HCT116 (cell line): ENCODE measurements at regions not wholly inside any gene's neighbourhood (a gene's known extent, or its start where the extent isn't known, plus 50 kb on each side); places are given as distances from the start of the nearest gene placed in this dataset.

Experiments
- EGR1 ChIP-seq: IDR thresholded peaks from 2 replicates; pipeline ENCODE4 v1.6.1; 2012; ENCODE audit warnings: low read depth
- ELF1 ChIP-seq: IDR thresholded peaks from 2 replicates; pipeline ENCODE4 v1.6.1; 2012; ENCODE audit warnings: low read depth, borderline replicate concordance
- POLR2A ChIP-seq: IDR thresholded peaks from 2 replicates; pipeline ENCODE4 v1.7.0; 2011; ENCODE audit warnings: borderline replicate concordance; ENCODE audit not compliant: insufficient read depth, insufficient read length; ENCODE audit errors: extremely low read depth
- POLR2AphosphoS5 ChIP-seq: IDR thresholded peaks from 2 replicates; pipeline ENCODE4 v1.6.1; 2011; ENCODE audit warnings: mild to moderate bottlenecking, low read depth, low read length, moderate library complexity
- SRF ChIP-seq: IDR thresholded peaks from 2 replicates; pipeline ENCODE4 v1.6.1; 2012; ENCODE audit warnings: low read depth
- YY1 ChIP-seq: IDR thresholded peaks from 2 replicates; pipeline ENCODE4 v1.6.1; 2011; ENCODE audit warnings: low read length, low read depth, moderate library complexity, mild to moderate bottlenecking; ENCODE audit not compliant: insufficient replicate concordance; ENCODE audit errors: extremely low read depth
- ZNF274 ChIP-seq: fragments of 200-500 bp; sonication (Bioruptor generic); IDR thresholded peaks from 2 replicates; pipeline ENCODE4 v1.6.1; 2014; ENCODE audit warnings: mild to moderate bottlenecking, low read depth, low read length, inconsistent platforms
- TF ChIP-seq, protein P1 (sequence below), 3 experiments: fragments of 200-600 bp in 1 of 3; sonication (generic) in 1 of 3; IDR thresholded peaks in 2 of 3; conservative IDR thresholded peaks in 1 of 3; 2 replicates each; pipeline ENCODE4 v1.5.1; 2012 to 2017; ENCODE audit warnings: low read depth in 2 of 3, low read length in 2 of 3, antibody characterized with exemption in 1 of 3, borderline replicate concordance in 1 of 3, control low read depth in 1 of 3, mild to moderate bottlenecking in 1 of 3, mixed read lengths in 1 of 3, mixed run types in 1 of 3, moderate library complexity in 1 of 3; ENCODE audit not compliant: insufficient read depth in 1 of 3

GRCh38 chr9:101968392-101968791 lies 229.9 kb upstream of the GRIN3A start:
- TF ChIP-seq, protein P1, sequence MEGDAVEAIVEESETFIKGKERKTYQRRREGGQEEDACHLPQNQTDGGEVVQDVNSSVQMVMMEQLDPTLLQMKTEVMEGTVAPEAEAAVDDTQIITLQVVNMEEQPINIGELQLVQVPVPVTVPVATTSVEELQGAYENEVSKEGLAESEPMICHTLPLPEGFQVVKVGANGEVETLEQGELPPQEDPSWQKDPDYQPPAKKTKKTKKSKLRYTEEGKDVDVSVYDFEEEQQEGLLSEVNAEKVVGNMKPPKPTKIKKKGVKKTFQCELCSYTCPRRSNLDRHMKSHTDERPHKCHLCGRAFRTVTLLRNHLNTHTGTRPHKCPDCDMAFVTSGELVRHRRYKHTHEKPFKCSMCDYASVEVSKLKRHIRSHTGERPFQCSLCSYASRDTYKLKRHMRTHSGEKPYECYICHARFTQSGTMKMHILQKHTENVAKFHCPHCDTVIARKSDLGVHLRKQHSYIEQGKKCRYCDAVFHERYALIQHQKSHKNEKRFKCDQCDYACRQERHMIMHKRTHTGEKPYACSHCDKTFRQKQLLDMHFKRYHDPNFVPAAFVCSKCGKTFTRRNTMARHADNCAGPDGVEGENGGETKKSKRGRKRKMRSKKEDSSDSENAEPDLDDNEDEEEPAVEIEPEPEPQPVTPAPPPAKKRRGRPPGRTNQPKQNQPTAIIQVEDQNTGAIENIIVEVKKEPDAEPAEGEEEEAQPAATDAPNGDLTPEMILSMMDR (IDR thresholded peaks at IDR 0.05 in 2 of 3, conservative IDR thresholded peaks at IDR 0.05 in 1 of 3; ENCODE audit: borderline replicate concordance in 1 of 3, insufficient read depth in 1 of 3, low read depth in 2 of 3, low read length in 2 of 3) = no peak
- TF ChIP-seq SRF (no peak), POLR2AphosphoS5 (no peak), EGR1 (no peak), ELF1 (no peak), ZNF274 (no peak), YY1 (no peak), POLR2A (no peak)
